ENCODE measurements at regions not wholly inside any gene's neighbourhood (a gene's known extent, or its start where the extent isn't known, plus 50 kb on each side); places are given as distances from the start of the nearest gene placed in this dataset.

DNA sequence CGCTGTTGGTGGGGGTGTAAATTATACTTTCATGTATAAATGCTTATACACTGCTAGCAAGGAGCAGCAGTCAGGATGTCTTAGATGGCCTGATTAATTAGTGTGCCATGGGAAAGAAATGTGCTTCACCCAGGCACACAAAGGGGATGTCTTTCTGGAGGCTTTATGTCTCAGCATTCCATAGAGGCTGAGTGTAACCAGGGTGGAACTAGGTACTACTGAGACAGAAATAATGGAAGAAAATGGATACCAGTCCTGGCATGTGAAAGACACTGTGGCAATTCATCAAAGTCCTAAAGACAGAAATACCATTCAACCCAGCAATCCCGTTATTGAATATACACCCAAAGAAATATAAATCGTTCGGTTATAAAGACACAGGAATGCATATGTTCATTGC, 52.5 kb downstream of the PF4 start:
- in situ Hi-C loops (cut with MboI; ENCODE audit: low pct_unique_long_range_greater_than_20kb, low sequenced_read_pairs): no loop called here
- no peak for DNase-seq

DNA sequence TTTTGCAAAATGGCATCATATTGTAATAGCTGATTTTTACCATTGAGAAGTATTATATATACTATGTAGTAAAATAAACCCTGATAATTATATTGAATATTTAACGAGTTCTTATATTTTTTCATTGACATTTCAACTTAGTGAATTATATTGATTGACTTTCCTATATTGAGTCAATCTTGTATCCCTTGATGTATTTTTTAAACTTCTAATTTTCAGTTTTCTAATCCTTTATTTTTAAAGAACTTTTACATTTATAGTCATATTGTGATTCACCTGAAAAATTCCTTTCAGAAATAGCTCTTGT, 54.4 kb downstream of the CXCL1 start:
- in situ Hi-C loops (cut with MboI; ENCODE audit: low pct_unique_long_range_greater_than_20kb, low sequenced_read_pairs): no loop called here
- DNase-seq: no peak

DNA sequence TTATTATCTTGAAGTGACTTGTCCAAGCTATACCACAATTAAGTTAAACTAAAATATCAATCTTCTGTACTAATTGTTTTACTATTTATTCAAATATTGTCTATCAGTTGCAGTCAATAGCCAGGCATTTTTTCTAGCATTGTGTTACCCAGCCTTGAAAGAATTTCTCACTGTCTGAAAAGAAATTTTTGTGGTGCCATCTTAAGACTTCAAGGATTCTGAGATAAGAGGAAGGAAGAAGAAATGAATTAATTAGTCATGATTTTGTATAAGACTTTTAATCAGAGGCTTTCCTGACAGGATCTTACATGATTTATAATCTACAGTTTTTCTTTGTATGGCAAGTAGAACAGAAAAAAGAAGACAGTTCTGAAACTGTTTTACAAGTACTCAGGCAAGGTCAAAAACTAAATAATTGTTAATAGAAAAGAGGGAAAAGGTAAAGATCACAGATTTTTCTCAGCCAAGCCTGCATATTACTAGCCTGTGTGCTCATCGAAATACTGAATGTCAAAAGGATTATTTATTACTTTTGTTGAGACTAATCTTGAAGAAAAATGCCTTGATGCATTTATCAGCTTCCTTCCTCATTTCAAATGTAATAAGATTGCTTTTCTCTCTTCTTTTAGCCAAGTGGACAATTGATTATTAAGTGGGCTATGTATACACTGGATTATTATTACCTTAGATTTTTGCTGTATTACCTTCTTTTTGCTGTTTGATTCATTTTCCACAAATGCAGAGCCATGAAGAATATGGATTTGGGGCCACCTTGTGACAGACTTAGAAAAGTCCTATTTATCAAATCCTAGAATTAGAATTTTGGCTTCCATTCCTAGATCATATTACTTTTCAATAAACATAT, 53.8 kb downstream of the CXCL1 start:
- in situ Hi-C loops (cut with MboI; ENCODE audit: low pct_unique_long_range_greater_than_20kb, low sequenced_read_pairs): no loop called here
- peak; percentile 7 for DNase-seq

DNA sequence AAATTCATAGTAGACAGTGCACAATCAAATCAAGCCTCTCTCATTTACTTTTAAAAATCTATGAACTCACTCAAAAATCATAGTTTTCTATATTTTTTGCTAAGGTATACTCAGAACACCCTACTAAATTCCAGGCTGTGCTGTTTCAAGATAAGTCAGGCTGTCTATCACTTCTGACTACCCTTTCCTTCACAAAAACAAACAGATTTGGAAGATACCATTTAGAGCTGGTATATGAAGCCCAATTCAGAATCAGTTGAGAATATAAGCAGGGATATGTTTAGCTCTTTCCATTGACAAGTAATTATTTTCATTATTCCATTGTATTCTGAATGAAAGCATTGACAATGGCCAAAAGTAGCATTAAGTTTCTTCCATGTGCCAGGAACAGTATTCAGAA, 53.1 kb downstream of the CXCL1 start:
- DNase-seq: no peak
- in situ Hi-C loops (cut with MboI; ENCODE audit: low pct_unique_long_range_greater_than_20kb, low sequenced_read_pairs): no loop called here

Data from KBM-7 (cell line).